Endodermal cell (in vitro differentiated cells): ENCODE measurements at regions not wholly inside any gene's neighbourhood (a gene's known extent, or its start where the extent isn't known, plus 50 kb on each side); places are given as distances from the start of the nearest gene placed in this dataset.
"Not testable (repeated sequence)": the region's sequence is repeated elsewhere in the genome, so short reads cannot be mapped to it uniquely, and the experiment has no call there.

Source experiments
- DNase-seq: peaks from one replicate; pipeline ENCODE4 v3.0.0-alpha.2; 2017
- H3K27ac ChIP-seq: 2 replicates; pipeline ENCODE4 v1.5.1; 2013; ENCODE audit warnings: mild to moderate bottlenecking, low read depth, low read length, moderate library complexity
- H3K27me3 ChIP-seq: 2 replicates; pipeline ENCODE4 v1.6.1; 2013; ENCODE audit warnings: mild to moderate bottlenecking, low read length, moderate library complexity; ENCODE audit not compliant: insufficient read depth, control insufficient read depth, poor library complexity, severe bottlenecking
- H3K36me3 ChIP-seq: 2 replicates; pipeline ENCODE4 v1.7.0; 2013; ENCODE audit warnings: mild to moderate bottlenecking, low read length, moderate library complexity; ENCODE audit not compliant: control insufficient read depth, insufficient read depth
- H3K4me1 ChIP-seq: one replicate; pipeline ENCODE4 v1.7.0; 2013; ENCODE audit warnings: low read length; ENCODE audit not compliant: control insufficient read depth, insufficient read depth
- H3K4me3 ChIP-seq: 2 replicates; pipeline ENCODE4 v1.5.1; 2013; ENCODE audit warnings: mild to moderate bottlenecking, low read length, moderate library complexity
- H3K9ac ChIP-seq: 2 replicates; pipeline ENCODE4 v1.6.1; 2013; ENCODE audit warnings: mild to moderate bottlenecking, low read length, moderate library complexity; ENCODE audit not compliant: poor library complexity, severe bottlenecking; ENCODE audit errors: extremely low read depth
- H3K9me3 ChIP-seq: 2 replicates; pipeline ENCODE4 v1.6.1; 2013; ENCODE audit warnings: mild to moderate bottlenecking, low read length, moderate library complexity; ENCODE audit not compliant: control insufficient read depth
- H3K27ac Mint-ChIP-seq: 2 replicates; pipeline ENCODE4 v1.8.0; 2020; ENCODE audit warnings: mixed read lengths
- H3K27me3 Mint-ChIP-seq: 2 replicates; pipeline ENCODE4 v1.8.0; 2021; ENCODE audit warnings: mild to moderate bottlenecking, mixed read lengths; ENCODE audit not compliant: insufficient read depth
- H3K36me3 Mint-ChIP-seq: 2 replicates; pipeline ENCODE4 v1.8.0; 2020; ENCODE audit warnings: low read depth, mixed read lengths
- H3K4me1 Mint-ChIP-seq: 2 replicates; pipeline ENCODE4 v1.8.0; 2020; ENCODE audit warnings: mixed read lengths
- H3K4me3 Mint-ChIP-seq: 2 replicates; pipeline ENCODE4 v1.8.0; 2020; ENCODE audit warnings: mild to moderate bottlenecking, moderate library complexity, mixed read lengths
- H3K9me3 Mint-ChIP-seq: 2 replicates; pipeline ENCODE4 v1.8.0; 2020; ENCODE audit warnings: mild to moderate bottlenecking, mixed read lengths
- WGBS, 2 experiments: methylation state at CpG; one replicate each; pipeline versions ENCODE4 v1.1.5 to v1.1.7; 2013; ENCODE audit warnings: missing lambda C conversion rate in 2 of 2, mixed read lengths in 1 of 2; ENCODE audit not compliant: insufficient coverage in 1 of 2, insufficient read length in 1 of 2; 5-methylcytosine and 5-hydroxymethylcytosine counted together
- TF ChIP-seq, protein P1 (sequence below): fragments of 200-600 bp; sonication (generic); conservative IDR thresholded peaks from 2 replicates; pipeline ENCODE4 v1.5.0; 2021; ENCODE audit warnings: antibody characterized with exemption, mild to moderate bottlenecking

DNA sequence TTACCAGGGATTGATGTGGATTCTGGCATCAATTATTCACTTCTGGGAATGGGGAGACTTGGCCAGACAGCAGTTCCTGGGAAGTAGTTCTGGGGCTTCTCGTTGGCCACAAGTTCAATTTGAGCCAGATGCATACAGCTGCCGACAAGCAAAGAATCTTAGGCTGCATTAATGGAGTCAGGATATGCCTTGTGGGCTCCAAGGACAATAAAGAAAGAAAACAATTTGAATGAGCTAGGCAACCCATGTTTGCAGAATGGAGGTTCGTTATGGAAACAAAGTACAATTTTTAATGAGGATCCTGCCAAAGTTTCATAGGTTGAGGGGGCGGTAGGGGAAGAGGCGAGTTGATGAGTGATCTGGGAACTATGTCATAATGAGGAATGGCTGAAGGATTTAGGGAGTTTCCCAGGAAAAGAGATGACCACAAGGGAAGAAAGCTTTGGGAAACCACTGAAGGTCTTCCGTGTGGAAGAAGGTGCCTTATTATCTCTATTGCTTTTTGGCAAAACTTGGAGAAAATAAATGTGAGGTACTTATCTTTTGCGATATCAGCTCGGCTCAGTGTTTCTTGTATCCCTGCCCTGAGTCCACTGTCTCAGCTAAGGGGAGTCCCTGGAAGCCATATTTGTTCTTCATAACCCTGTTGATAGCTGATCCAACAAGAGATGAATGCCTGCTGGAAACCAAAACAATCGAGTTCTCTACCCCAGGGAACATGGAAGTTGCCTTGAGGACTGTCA is 181.0 kb upstream of the ZNF217 start:
- WGBS, 2 experiments = 93 to 96% methylated on average over 9 of the region's 9 CpGs
- Mint-ChIP-seq H3K36me3 (no peaks in the 10 kb centered on the region), H3K27ac (no peak overlapping the region), H3K4me3 (no peak overlapping the region), H3K9me3 (no peaks in the 10 kb centered on the region), H3K27me3 (no peaks in the 10 kb centered on the region), H3K4me1 (peaks cover 6% of the 10 kb centered on the region)
- TF ChIP-seq, protein P1, sequence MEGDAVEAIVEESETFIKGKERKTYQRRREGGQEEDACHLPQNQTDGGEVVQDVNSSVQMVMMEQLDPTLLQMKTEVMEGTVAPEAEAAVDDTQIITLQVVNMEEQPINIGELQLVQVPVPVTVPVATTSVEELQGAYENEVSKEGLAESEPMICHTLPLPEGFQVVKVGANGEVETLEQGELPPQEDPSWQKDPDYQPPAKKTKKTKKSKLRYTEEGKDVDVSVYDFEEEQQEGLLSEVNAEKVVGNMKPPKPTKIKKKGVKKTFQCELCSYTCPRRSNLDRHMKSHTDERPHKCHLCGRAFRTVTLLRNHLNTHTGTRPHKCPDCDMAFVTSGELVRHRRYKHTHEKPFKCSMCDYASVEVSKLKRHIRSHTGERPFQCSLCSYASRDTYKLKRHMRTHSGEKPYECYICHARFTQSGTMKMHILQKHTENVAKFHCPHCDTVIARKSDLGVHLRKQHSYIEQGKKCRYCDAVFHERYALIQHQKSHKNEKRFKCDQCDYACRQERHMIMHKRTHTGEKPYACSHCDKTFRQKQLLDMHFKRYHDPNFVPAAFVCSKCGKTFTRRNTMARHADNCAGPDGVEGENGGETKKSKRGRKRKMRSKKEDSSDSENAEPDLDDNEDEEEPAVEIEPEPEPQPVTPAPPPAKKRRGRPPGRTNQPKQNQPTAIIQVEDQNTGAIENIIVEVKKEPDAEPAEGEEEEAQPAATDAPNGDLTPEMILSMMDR = no peak
- H3K36me3 ChIP-seq = no peaks in the 10 kb centered on the region
- no peak overlapping the region for H3K27ac ChIP-seq
- H3K4me1 ChIP-seq = no peaks in the 10 kb centered on the region
- H3K4me3 ChIP-seq = no peak overlapping the region
- no peak for DNase-seq
- no peaks in the 10 kb centered on the region for H3K9me3 ChIP-seq
- H3K27me3 ChIP-seq = no peaks in the 10 kb centered on the region
- H3K9ac ChIP-seq = no peak overlapping the region

DNA sequence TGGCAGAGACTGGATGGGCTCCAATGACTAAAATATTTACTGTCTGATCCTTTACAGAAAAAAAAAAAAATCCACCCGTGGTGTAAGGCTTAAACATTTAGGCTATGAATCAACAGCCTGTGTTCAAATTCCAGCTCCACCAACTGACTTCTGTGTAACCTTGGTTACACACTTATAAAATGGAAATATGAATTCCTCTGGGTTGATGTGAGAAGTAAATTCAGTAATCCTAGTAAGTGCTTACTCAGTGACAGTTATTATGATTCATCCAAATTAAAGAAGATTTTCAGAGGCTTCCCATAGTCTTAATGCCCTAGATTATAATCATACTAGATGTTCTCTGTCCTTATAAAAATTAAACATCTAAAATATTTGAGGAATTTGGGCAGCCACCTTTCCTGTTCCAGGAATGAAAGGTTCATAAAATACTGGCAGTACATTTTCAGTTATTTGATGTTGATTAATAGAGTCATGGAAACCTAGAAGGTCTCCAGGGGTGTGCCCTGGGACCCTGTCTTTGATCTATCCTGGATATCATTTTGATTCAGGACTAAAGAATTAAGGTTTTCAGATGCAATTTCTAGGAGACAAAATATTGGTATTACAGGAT is 180.3 kb upstream of the ZNF217 start:
- no peaks in the 10 kb centered on the region for H3K36me3 ChIP-seq
- no peak overlapping the region for H3K4me3 ChIP-seq
- no peaks in the 10 kb centered on the region for H3K4me1 ChIP-seq
- 80% methylated on average over 1 of the region's 1 CpG; no CpG with 5 or more reads in 1 of the 2 experiments for WGBS, 2 experiments
- Mint-ChIP-seq H3K27me3 (no peaks in the 10 kb centered on the region), H3K9me3 (no peaks in the 10 kb centered on the region), H3K27ac (no peak overlapping the region), H3K36me3 (no peaks in the 10 kb centered on the region), H3K4me3 (no peak overlapping the region), H3K4me1 (peaks cover 11% of the 10 kb centered on the region)
- no peaks in the 10 kb centered on the region for H3K27me3 ChIP-seq
- H3K9me3 ChIP-seq = no peaks in the 10 kb centered on the region
- H3K9ac ChIP-seq = no peak overlapping the region
- no peak overlapping the region for H3K27ac ChIP-seq
- DNase-seq = no peak
- TF ChIP-seq, protein P1 = no peak

DNA sequence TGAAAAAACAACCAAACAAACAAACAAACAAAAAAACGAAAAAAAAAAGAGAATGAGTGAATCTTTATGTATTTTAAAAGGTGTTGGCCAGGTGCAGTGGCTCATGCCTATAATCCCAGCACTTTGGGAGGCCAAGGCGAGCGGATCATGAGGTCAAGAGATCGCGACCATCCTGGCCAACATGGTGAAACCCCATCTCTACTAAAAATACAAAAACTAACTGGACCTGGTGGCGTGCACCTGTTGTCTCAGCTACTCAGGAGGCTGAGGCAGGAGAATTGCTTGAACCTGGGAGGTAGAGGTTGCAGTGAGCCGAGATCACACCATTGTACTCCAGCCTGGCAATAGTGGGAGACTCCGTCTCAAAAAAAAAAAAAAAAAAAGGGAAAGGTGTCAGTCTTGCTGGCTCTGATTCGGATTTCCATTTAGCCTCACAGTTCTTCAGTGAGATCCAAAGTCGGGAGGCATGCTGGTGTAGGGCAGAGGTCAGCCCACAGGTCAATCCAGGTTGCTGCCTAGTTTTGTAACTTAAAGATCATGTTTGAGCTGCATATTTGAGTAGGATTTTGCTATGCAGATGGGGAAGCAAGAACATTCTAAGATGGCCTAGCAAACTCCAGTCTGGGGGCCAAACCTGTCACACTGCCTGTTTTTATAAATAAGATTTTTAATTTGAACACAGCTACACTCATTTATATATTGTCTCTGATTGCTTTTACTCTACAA is 179.6 kb upstream of the ZNF217 start:
- not testable (repeated sequence) for H3K4me3 Mint-ChIP-seq, H3K27me3 ChIP-seq, H3K27ac ChIP-seq, H3K9ac ChIP-seq, H3K4me3 ChIP-seq, H3K9me3 Mint-ChIP-seq, H3K27ac Mint-ChIP-seq, H3K9me3 ChIP-seq, H3K36me3 ChIP-seq, H3K4me1 ChIP-seq, H3K27me3 Mint-ChIP-seq, DNase-seq, H3K36me3 Mint-ChIP-seq
- peaks cover 17% of the 10 kb centered on the region for H3K4me1 Mint-ChIP-seq
- 81 to 87% methylated on average over 3 to 10 of the region's 10 CpGs for WGBS, 2 experiments
